Neural progenitor cell (in vitro differentiated cells): ENCODE measurements at regions not wholly inside any gene's neighbourhood (a gene's known extent, or its start where the extent isn't known, plus 50 kb on each side); places are given as distances from the start of the nearest gene placed in this dataset.

Source experiments
- EZH2 ChIP-seq: fragments of 200-600 bp; sonication (generic); IDR thresholded peaks from 2 replicates; pipeline ENCODE4 v1.6.1; 2017; ENCODE audit warnings: antibody characterized with exemption, mild to moderate bottlenecking, moderate library complexity
- TF ChIP-seq, protein P1 (sequence below): fragments of 200-600 bp; sonication (generic); IDR thresholded peaks from 2 replicates; pipeline ENCODE4 v1.5.1; 2017; ENCODE audit warnings: antibody characterized with exemption, mild to moderate bottlenecking

DNA sequence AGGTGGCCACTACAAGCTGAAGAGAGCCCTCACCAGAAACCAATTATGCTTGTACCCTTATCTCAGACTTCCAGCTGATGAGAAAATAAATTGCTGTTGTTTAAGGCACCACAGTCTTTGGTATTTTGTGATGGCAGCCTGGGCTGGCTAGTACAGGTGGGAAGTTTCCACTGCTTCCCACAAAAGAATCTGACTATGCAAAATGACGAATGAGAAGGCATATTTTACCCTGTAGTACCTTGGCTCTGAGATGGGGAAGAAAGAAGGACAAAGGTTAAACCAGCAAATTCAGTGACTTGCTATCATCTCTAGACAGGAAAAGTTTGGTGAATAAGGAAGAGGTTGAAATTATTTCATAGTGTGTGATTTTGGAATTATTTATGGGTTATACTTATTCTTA, 112.8 kb upstream of the ELL2 start:
- TF ChIP-seq, protein P1, sequence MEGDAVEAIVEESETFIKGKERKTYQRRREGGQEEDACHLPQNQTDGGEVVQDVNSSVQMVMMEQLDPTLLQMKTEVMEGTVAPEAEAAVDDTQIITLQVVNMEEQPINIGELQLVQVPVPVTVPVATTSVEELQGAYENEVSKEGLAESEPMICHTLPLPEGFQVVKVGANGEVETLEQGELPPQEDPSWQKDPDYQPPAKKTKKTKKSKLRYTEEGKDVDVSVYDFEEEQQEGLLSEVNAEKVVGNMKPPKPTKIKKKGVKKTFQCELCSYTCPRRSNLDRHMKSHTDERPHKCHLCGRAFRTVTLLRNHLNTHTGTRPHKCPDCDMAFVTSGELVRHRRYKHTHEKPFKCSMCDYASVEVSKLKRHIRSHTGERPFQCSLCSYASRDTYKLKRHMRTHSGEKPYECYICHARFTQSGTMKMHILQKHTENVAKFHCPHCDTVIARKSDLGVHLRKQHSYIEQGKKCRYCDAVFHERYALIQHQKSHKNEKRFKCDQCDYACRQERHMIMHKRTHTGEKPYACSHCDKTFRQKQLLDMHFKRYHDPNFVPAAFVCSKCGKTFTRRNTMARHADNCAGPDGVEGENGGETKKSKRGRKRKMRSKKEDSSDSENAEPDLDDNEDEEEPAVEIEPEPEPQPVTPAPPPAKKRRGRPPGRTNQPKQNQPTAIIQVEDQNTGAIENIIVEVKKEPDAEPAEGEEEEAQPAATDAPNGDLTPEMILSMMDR, result no peak
- TF ChIP-seq EZH2, result no peak
